Left renal cortex interstitium (tissue), 4 donors: ENCODE measurements at regions not wholly inside any gene's neighbourhood (a gene's known extent, or its start where the extent isn't known, plus 50 kb on each side); places are given as distances from the start of the nearest gene placed in this dataset.
"Not testable (repeated sequence)": the region's sequence is repeated elsewhere in the genome, so short reads cannot be mapped to it uniquely, and the experiment has no call there.

Experiments
- DNase-seq, 4 donors: peaks; one replicate each; pipeline ENCODE4 v3.0.0-alpha.2; 2013; ENCODE audit warnings: low read depth in 4 of 4, low spot score in 2 of 4, missing footprints in 1 of 4

DNA sequence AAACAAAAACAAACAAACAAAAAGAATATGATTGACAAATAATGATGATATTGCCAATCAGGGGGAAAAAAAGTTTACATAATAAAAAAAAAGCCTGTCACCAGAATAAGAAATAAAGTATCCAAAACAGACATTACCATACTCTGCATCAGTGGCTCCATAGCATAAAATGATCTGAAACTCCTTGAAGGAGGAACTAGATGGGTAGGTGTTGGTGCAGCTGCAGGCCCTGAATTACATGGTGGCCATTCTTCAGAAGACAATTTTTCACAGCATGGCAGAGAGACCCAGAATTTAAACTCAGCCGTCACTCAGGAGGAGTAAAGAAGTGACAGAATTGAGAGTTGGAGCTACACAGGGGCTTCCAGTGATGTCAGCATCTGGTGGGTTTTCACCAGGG, 60.2 kb downstream of the GLUL start:
- no peak for DNase-seq

DNA sequence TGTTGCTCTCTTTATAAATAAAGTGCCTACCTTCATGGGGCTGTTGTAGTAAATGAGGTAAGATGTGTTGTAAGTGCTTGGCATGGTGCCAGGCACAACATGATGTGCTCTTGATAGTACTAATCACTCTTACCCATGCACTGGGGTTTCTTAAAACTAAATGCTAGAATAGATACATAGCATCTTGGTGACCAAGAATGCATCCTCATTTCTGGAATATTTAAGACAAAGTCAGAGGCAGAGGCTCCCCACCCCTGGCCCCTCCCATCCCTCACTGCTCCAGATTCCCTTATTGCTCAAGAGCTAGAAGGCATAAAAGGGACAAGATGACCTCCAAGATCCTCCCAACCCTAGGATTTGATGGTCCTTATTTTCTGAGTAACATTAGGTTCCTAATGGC, 61.3 kb downstream of the GLUL start:
- no peak for DNase-seq

DNA sequence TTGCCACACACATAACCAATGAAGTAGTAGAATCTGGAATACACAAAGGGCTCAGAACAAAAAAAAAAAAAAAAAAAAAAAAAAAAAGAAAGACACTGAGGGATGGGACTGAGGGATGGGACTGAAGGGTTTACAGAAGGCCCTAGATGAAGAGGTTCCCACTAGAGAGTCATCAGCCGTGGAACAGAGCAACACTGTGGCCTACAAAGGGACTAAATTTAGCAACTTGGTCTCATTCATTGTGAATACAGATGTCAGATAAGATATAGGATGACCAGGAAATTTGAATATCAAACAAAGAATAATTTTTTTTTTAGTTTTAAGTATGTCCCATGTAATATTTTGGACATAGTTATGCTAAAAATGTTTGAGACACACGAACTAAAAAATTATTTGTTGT, 62.1 kb downstream of the GLUL start:
- no peak for DNase-seq

DNA sequence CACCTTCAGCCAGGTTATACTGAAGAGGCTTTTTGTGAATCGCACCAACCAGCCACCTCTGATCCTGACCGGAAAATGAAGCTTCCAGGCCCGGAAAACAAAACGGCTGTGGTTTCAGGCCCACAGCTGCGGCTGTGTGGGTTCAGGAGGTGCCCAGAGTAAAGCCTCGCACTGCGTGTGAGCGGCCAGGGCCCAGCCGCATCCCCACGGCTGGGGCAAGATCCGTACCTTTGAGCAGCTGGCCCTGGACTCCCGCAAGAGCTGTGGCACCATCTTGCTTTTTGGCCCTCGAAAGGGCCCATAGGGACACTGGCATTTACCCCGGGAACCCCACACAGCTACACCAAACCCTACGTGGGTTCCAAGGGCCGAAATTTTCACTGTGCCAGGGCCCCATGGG, 63.0 kb downstream of the GLUL start:
- no peak for DNase-seq

DNA sequence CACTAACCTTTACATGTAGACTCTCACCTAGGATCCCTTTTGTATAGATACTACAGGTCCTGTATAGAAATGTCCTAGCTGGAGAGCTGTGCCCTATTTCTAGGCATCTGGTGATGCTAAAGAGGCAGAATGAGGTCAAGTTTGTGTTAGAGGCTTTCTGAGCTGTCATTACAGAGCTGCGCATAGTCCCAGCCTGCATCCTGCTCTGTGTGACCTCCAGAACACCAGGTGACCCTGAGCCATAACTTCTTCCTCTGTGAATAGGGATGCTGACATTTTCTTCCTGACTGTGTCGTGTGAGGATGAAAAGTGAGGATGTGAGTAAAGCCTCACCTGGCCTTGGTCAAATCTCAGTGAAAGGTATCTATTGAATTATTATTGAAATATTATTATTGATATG, 66.3 kb downstream of the GLUL start:
- no peak for DNase-seq

DNA sequence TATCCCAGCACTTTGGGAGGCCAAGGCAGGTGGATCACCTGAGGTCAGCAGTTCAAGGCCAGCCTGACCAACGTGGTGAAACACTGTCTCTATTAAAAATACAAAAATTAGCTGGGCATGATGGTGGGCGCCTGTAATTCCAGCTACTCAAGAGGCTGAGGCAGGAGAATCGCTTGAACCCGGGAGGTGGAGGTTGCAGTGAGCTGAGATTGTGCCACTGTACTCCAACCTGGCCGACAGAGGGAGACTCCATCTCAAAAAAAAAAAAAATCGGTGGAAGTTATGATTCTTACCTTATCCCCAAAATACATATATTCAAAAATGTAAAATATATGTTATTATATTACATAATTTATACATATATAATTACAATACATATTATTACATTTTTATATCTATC, 70.1 kb downstream of the GLUL start:
- DNase-seq, result not testable (repeated sequence)

DNA sequence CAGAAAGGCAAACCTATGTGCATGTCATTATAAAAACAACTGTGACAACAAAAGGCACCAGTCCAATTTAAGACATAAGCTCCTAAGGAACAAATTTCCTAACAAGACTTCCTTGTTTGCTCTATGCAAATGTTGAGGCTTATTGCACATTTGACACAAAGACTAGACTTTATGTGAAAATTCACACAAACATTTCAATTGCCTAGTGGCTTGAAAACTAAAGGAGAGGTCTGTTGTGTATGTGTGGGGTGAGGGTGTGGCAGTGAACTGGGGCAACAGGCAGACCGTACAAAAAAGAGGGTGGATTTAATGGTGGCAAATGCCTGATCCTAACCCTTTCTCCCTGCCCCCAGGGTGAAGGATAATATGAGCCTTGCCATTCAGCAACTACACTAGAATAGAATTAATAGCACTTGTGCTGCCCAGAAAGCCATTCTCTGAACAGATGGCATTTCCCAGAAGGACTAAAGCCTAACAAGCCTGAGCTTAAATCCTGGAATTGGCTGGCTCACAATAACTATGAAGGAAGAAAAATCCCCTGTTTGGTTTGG, 73.9 kb downstream of the GLUL start:
- no peak for DNase-seq

DNA sequence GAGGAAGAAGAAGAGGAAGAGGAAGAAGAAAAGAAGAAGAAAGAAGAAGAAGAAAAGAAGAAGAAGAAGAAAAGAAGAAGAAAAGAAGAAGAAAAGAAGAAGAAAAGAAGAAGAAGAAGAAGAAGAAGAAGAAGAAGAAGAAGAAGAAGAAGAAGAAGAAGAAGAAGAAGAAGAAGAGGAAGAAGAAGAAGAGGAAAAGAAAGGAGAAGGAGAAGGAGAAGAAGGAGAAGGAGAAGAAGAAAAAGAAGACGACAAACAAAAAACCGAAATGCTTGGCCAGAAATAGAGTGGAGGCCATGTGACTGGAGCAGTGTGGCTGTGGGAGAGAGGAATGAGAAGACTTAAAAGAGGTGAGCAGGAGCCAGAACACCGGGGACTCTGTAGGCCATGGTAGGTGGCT, 75.1 kb downstream of the GLUL start:
- not testable (repeated sequence) for DNase-seq

DNA sequence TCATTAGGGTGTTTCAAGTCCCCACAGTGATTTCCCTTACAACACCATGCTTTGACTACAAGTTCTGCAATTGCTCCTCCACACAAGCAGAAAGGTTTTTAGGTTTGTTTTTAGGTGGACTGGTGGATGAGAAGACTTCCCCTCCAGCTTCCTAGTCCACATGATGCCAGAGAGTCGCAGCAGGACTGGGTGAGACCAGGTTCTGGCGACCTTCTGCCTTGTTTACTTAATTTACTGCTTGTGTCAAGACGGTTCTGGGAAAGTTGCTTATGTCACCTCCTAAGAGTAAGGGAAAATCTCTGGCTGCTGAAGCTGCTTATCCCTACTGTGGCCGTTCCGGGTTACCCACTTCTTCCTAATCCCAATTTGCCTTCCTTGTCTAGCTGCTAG, 76.4 kb downstream of the GLUL start:
- no peak for DNase-seq

DNA sequence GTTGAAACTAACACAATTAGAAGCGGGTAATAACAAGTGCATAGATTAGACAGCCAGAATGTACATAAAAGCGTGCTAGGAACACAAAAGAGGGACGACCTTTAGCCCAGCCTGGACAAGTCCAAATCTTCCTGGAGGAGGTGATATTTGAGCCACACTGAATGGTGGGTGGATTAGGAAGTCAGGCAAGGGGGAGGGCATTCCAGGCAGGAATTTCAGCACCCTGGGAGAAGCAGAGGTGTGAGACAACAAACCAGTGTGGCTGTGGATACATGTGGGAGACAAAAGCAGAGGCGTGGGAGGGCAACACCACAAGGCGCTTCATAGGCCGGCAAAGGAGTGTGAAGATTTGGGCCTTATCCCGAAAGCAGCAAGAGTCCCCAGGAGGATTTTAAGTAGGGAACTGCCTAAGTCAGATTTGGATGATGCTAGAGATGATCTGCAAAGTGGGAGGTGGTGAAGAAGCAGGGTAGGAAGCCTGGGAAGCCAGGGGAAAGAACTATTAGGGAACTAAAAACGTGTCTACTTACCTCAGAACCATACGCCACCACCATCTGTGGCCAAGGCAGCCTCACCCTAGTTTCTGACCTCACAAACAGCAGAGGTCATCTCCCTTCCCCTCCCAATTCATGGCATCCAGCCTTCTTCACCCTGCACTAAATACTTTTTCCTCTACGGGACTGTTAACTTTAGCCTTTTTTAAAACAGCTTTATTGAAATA, 81.8 kb downstream of the GLUL start:
- no peak for DNase-seq

DNA sequence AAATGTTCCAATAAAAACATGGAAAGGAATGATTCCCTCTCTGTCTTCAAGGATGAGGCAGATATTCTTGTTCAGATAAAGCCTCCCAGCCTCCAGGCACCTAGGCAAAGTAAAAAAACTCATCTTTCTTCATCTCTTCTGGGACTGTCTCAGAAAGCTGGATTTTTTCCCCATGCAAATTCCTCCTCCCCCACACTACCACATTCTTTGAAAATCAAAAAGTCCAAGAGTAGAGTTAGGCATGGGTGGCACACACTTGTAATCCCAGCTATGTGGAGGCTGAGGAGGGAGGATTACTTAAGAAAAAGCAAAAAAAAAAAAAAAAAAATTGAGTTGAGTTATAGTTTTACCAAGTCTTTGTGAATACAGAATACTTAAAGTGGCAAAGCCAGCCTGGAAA, 82.8 kb downstream of the GLUL start:
- DNase-seq, result no peak

DNA sequence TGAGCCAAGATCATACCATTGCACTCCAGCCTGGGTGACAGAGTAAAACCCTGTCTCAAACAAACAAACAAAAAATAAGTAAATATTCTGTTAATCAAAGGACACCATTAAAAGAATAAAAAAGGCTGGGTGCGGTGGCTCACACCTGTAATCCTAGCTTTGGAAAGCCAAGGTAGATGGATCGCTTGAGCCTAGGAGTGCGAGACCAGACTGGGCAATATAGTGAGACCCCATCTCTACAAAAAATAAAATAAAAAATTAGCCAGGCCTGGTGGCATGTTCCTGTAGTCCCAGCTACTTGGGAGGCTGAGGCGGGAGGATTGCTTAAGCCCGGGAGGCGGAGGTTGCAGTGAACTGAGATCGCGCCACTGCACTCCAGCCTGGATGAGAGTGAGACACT, 84.1 kb downstream of the GLUL start:
- DNase-seq, result not testable (repeated sequence)

DNA sequence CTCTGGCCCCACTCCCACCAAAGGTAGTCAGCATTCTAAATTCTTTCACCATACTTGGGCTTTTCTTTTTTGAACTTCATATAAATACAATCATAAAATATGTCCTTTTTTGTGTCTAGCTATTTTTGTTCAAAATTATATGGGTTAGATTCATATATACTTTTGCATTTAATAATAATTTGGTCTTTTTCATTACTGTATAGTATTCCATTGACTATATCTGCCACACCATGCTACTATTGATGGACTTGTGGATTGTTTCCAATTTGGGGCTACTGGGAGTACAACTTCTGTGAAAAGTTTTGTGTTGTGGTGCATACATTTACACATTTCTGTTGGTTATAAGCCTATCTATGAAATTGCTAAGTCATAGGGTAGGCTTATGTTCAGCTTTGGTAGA, 85.7 kb downstream of the GLUL start:
- DNase-seq, result no peak

DNA sequence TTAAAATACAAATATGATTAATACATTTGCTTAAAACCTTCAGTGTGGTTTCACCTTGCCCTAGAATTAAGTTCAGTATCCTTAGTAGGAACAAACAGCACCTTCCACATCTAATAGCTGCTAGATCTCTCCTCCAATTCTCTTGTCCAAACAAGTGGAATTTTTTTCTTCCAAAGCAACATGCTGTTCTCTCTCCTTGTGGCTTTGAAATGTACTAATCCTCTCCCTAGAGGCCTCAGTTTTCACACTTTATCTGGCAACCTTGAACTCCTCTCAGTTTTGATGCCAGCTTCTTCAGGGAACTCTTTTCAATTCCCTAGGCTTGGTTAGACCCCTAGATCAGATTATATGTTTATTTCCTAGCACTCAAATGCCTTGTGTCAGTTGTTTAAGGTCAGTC, 87.0 kb downstream of the GLUL start:
- no peak for DNase-seq

DNA sequence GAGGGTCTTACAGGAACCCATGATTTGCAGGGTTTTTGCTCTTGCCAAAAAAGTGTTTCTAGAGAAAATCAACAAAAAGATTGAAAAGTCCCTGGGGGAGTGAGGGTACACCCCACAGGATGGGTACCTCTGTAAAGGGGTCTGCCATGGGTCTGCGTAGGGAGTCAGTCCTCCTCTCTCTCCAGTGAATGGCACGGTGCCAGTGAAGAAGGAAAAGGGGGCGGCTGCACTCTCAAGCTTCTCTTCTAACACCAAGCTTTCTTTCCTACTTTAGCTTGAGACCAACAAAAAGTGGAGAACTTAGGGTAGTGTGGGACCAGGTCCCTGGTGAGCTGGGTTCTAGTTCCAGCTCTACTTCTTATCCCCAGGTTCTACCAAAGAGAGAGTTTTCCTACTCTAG, 87.4 kb downstream of the GLUL start:
- no peak for DNase-seq

DNA sequence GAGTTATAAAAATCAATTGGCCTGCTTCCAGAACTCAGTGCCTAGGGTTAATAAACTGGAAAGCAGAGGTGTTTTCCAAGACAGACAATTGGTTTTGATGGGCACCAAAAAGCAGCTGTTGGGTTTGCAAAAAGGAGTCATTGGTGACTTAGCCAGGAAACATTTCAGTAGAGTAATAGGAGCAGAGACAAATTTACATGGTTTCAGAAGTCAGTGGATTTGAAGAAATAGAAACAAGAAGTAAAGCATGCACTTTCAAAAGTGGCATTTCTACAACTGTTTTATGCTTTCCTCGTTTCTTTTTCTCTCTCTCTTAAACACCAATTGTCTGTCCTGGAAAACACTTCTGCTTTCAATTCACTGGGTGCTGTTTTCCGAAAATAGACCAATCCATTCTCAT, 87.8 kb downstream of the GLUL start:
- no peak for DNase-seq

DNA sequence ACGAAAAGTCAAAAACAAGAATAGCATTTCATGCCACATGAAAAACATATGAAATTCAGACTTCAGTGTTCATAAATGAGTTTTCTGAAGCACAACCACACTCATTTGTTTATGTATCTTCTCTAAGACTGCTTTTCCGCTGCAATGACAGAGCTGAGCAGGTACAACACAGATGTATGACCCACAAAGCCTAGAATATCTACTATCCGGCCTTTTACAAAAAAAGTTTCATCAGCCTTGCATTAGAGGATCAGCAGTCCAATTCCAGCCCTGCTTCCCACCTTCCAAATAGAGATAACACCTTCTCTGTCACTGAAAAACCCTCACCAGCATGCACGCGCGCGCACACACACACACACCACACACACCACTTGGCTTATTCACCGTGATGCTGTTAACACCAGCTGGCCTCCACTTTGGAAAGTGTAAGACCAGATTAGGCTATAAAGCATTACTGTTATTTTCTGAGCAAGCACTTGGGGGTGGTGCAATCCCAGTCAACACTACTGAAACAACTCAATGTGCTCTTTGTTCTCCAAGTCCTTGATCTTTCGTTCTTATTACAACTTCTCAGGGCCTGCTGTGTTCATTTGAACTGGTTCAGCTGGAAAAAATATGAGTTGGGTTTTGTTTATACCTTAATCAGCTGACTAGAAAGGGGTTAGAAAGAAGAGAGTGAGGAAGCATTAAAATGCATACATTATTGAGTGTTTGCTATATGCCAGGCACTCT, 90.0 kb downstream of the GLUL start:
- DNase-seq, result no peak

DNA sequence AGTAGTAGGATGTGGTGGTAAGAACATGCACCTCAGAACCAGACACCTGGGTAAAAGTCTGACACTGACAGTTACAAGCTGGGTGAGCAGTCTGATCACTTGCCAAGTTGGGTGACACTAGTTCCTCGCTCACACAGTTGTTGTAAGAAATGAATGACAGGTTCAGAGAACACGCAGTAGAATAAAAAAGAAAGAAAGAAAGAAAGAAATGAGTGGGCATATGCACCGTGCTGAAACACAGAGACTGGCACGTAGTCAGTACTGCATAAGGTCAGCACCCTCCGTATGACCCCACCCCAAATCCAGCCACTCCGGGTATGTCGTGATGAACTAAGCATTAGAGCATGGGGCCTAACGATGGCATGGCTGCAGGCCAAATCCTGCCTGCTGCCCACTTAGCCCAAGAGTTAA, 90.6 kb downstream of the GLUL start:
- no peak for DNase-seq

DNA sequence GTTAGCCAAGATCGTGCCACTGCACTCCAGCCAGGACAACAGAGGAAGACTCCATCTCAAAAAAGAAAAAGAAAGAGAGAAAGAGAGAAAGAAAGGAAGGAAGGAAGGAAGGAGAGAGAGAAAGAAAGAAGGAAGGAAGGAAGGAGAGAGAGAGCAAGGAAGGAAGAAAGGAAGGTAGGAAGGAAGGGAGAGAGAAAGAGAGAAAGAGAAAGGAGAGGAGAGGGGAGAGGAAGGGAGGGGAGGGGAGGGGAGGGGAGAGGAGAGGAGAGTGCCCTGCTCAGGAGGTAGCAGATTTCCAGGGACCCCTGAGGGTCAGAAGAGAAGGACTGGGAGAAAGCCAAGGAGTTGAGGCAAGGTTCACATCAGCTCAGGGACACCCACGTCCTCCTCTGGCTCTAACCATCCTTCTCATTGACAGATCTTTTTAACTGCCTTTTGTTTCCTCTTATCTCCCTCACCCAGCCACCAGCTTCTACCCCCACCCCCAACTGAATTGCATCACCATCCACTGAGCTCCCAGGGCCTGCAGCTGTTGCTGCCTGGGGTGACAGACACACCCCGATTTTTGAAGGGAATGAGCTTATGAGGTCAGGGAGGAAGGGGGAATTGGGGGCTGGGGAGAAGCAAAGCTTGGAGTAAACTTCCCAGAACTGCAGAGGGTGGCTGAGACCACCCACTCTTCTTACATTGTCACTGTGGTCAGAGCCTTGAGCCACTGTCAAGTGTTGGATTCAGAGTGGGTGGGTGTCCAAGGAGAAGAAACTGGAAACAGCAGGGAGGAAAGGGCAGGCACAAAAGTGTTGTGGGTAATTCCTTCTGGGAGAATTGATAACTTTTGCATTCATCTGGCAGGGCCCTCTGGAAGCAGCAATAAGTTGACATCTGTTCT, 91.6 kb downstream of the GLUL start:
- no peak for DNase-seq

DNA sequence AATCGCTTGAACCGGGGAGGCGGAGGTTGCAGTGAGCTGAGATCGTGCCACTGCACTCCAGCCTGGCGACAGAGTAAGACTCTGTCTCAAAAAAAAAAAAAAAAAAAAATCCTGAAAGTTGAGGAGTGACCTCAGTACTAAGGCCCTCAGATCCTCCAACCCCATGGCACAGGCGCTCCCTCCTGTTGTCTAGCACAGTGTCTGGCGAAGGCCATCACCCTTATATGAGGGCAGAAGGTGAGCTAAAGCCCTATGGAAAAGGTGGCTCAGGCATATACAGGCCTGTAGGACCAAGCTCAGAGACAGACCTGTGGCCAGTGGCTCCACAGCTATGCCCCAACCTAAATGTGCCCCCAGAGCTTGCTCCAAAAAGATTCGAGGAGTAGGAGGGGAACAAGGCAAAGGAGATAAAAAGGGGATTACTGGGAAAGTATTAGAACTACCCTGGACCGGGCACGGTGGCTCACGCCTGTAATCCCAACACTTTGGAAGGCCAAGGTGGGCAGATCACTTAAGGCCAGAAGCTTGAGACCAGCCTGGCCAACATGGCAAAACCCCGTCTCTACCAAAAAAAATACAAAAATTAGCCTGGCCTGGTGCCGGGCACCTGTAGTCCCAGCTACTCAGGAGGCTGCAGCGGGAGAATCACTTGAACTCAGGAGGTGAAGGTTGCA, 92.4 kb downstream of the GLUL start:
- not testable (repeated sequence) for DNase-seq

DNA sequence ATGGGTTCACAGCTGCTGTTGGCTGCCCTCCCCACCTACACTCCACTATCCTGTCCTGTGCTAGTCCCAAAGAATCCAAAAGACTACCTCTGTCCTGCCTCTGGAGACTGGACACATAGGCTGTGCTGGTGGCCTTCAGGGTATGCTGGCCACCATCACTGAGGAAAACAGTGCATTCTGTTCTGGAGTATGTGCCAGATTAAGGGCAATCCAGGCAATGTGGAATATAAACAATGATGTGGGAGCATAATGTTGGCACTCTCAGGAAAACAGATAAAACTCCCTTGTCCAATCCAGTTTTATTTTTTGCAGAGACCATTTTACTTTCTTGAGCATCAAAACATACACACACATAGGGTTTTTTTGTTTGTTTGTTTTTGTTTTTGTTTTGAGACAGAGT, 94.3 kb downstream of the GLUL start:
- no peak for DNase-seq
